Erythroblast (primary cell): ENCODE measurements at regions not wholly inside any gene's neighbourhood (a gene's known extent, or its start where the extent isn't known, plus 50 kb on each side); places are given as distances from the start of the nearest gene placed in this dataset.

Experiments
- GATA1 ChIP-seq: IDR thresholded peaks from 2 replicates; pipeline ENCODE4 v1.6.1; 2011; ENCODE audit warnings: low read depth, mild to moderate bottlenecking, control low read depth, low read length, moderate library complexity
- POLR2A ChIP-seq: IDR thresholded peaks from 2 replicates; pipeline ENCODE4 v1.6.1; 2011; ENCODE audit warnings: mild to moderate bottlenecking, low read length

DNA sequence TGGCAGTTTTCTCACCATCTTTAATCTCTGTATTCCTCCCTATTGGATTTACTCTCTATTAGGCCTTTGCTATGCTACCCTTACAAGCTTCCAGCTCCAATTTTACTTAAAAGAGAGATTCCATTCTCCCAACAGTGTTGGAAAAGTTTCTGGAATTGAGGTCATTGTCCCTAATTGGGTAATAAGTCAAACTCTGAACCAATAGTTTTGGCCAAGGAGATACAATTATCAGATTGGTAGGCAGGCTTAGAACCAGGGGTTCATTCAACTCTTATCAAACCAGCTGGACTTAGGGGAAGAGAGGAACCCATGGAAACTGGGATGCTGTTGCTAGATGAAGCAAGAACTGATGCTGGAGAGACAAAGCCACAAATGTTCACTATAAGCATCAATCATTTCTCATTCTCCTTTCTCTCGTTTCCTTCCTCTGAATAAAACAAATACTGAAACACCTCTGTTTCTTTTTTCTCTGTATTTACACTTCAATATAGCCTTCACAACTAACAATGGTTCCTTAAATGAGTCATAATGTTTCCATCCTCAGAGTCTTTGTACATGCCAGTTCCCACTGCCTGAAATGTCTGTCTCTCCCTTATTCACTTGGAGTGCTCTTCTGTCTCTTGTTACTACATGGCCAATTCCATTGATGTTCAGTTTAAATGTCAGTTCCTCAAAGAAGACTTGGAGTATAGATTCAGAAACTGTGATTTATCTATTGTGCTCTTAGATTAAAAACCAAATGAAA lies 587.3 kb downstream of the GABRG2 start:
- no peak for TF ChIP-seq POLR2A
- no peak for TF ChIP-seq GATA1
